ENCODE measurements at regions not wholly inside any gene's neighbourhood (a gene's known extent, or its start where the extent isn't known, plus 50 kb on each side); places are given as distances from the start of the nearest gene placed in this dataset.

DNA sequence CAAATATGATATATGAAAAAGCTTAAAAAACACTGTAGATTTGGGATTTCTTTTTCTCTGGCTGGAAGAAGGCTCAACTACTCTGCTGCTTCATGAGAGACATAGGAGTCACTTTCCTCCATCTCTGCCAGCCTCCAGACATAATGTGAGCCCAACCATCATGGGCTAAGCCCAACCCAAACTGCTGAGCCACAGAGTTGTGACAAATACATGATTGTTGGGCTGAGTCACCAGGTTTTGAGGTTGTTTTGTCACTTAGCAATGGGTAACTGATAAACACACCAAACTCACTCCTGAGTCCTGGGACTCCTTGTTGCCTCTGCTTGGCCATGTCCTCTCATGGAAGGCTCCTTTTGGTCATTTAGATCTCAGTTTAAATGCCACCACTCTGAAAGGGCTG is 381.8 kb upstream of the FZD8 start:
- CTCF ChIA-PET (ENCODE audit: partially characterized antibody): interaction anchor here (0.6 kb wide), 1 partner anchor 9 kb away, joined by 3 read pairs; no protein-coding TSS in a partner anchor
- FAIRE-seq (no peak), DNase-seq (ENCODE audit: low read depth in 1 of 2, low spot score in 2 of 2) (no peak)
- Histone ChIP-seq H4K5ac (ENCODE audit: insufficient read length, low read depth, low read length) (no peak overlapping the region), H3K79me1 (ENCODE audit: low read depth, low read length) (no peaks in the 10 kb centered on the region), H3K23ac (ENCODE audit: insufficient read length) (no peak overlapping the region), H3K23me2 (ENCODE audit: low read depth, low read length) (no peaks in the 10 kb centered on the region), H4K8ac (ENCODE audit: extremely low read depth, insufficient read depth, low read length) (no peak overlapping the region), H4K91ac (replicated peaks; ENCODE audit: insufficient read length, low read length) (no peak overlapping the region), H2AFZ (ENCODE audit: low read length) (no peak overlapping the region), H3K36me3 (ENCODE audit: control insufficient read depth in 2 of 4, insufficient read depth in 4 of 4, low read length in 3 of 4) (no peaks in the 10 kb centered on the region), H3K4me2 (ENCODE audit: insufficient read depth in 1 of 2, low read depth in 2 of 2, low read length in 2 of 2) (no peak overlapping the region), H3K4ac (replicated peaks; ENCODE audit: insufficient read length, low read depth, low read length) (no peak overlapping the region), H3K56ac (replicated peaks; ENCODE audit: insufficient read length, low read depth, low read length) (no peak overlapping the region), H3K9ac (replicated peaks in 1 of 4; ENCODE audit: extremely low read depth in 1 of 4, low read depth in 3 of 4, low read length in 3 of 4) (no peak overlapping the region), H3K4me1 (replicated peaks in 1 of 4; ENCODE audit: control insufficient read depth in 3 of 4, insufficient read depth in 4 of 4, low read length in 3 of 4) (peaks cover 0 to 2% (median under 1%) of the 10 kb centered on the region in 4 experiments; a peak in 1 of 7 replicates), H3K79me2 (ENCODE audit: control insufficient read depth in 1 of 2, insufficient read depth in 2 of 2, low read length in 2 of 2) (no peaks in the 10 kb centered on the region), H2AK5ac (ENCODE audit: low read depth, low read length) (no peak overlapping the region), H3K4me3 (ENCODE audit: extremely low read depth in 1 of 4, insufficient read depth in 2 of 4, low read depth in 3 of 4, low read length in 4 of 4) (no peak overlapping the region), H2BK5ac (ENCODE audit: low read depth, low read length) (no peak overlapping the region), H3K27me3 (replicated peaks in 1 of 4; ENCODE audit: control insufficient read depth in 3 of 4, extremely low read depth in 1 of 4, insufficient read depth in 3 of 4, low read length in 3 of 4) (no peaks in the 10 kb centered on the region), H3K14ac (ENCODE audit: insufficient read length) (no peak overlapping the region), H2BK20ac (ENCODE audit: low read length) (no peak overlapping the region), H4K20me1 (replicated peaks in 1 of 2; ENCODE audit: control insufficient read depth in 1 of 2, insufficient read depth in 2 of 2, low read length in 2 of 2) (no peaks in the 10 kb centered on the region), H2BK15ac (ENCODE audit: low read length) (no peak overlapping the region), H3K27ac (ENCODE audit: low read depth, low read length) (no peak overlapping the region), H3K18ac (ENCODE audit: extremely low read depth, low read length) (no peak overlapping the region), H2BK12ac (ENCODE audit: low read depth, low read length) (no peak overlapping the region), H2BK120ac (replicated peaks; ENCODE audit: low read depth, low read length) (no peak overlapping the region), H3K9me3 (ENCODE audit: insufficient read depth in 2 of 2, low read depth in 1 of 2, low read length in 1 of 2) (no peaks in the 10 kb centered on the region)
- TF ChIP-seq EZH2 (IDR thresholded peaks at IDR 0.05; ENCODE audit: low read depth, low read length, severe bottlenecking) (no peak), SIN3A (conservative IDR thresholded peaks at IDR 0.05 in 1 of 2, IDR thresholded peaks at IDR 0.05 in 1 of 2; ENCODE audit: low read depth in 1 of 2, low read length in 2 of 2) (no peak), MAFK (IDR thresholded peaks at IDR 0.05; ENCODE audit: low read depth, low read length) (no peak), BRCA1 (IDR thresholded peaks at IDR 0.05; ENCODE audit: low read depth, low read length) (no peak), RAD21 (IDR thresholded peaks at IDR 0.05 in 1 of 2, conservative IDR thresholded peaks at IDR 0.05 in 1 of 2; ENCODE audit: low read depth in 2 of 2, low read length in 2 of 2) (no peak), EP300 (IDR thresholded peaks at IDR 0.05; ENCODE audit: borderline replicate concordance in 1 of 2, low read depth in 2 of 2, low read length in 2 of 2) (no peak), ASH2L (IDR thresholded peaks at IDR 0.05; ENCODE audit: low read length) (no peak), CBX5 (IDR thresholded peaks at IDR 0.05; ENCODE audit: low read depth, low read length) (no peak)
- POLR2A ChIA-PET (ENCODE audit: partially characterized antibody): no interaction called here
